Liver (tissue), 3 donors: ENCODE measurements at regions not wholly inside any gene's neighbourhood (a gene's known extent, or its start where the extent isn't known, plus 50 kb on each side); places are given as distances from the start of the nearest gene placed in this dataset.

Experiments used
- CTCF ChIP-seq: fragments of 150-350 bp; IDR thresholded peaks from 2 replicates; pipeline ENCODE4 v1.5.1; 2017; ENCODE audit warnings: improper control_type of control experiment, low read depth, low read length; ENCODE audit not compliant: missing input control
- JUND ChIP-seq, 2 donors: IDR thresholded peaks; 2 replicates each; pipeline ENCODE4 v1.6.1; 2016; ENCODE audit warnings: antibody characterized with exemption in 2 of 2
- REST ChIP-seq: IDR thresholded peaks from 2 replicates; pipeline ENCODE4 v1.6.1; 2016; ENCODE audit warnings: antibody characterized with exemption, mild to moderate bottlenecking
- TAF1 ChIP-seq: conservative IDR thresholded peaks from 2 replicates; pipeline ENCODE4 v1.6.1; 2016; ENCODE audit warnings: antibody characterized with exemption, mild to moderate bottlenecking
- YY1 ChIP-seq: IDR thresholded peaks from 2 replicates; pipeline ENCODE4 v1.6.1; 2016; ENCODE audit warnings: antibody characterized with exemption, mild to moderate bottlenecking
- donor health status: healthy.
- donor health status: healthy.

- TF ChIP-seq CTCF: no peak
- no peak for TF ChIP-seq YY1
- no peak for TF ChIP-seq JUND (IDR thresholded peaks at IDR 0.05)
- TF ChIP-seq REST: no peak
- TF ChIP-seq TAF1: no peak
Measured at GRCh38 chr18:60259052-60259681, 113.4 kb downstream of the MC4R start.
